ENCODE measurements at regions not wholly inside any gene's neighbourhood (a gene's known extent, or its start where the extent isn't known, plus 50 kb on each side); places are given as distances from the start of the nearest gene placed in this dataset.

- no peak for TF ChIP-seq CTCF (IDR thresholded peaks at IDR 0.05)
- no peak for TF ChIP-seq POLR2A (IDR thresholded peaks at IDR 0.05)
- no peak for TF ChIP-seq POLR2AphosphoS5 (IDR thresholded peaks at IDR 0.05)
These were observed 1292.9 kb downstream of the PCDH9 start for GRCh38 chr13:65937251-65937650.

Measured in gastroesophageal sphincter (tissue), 3 donors.